Spleen (tissue), 11 donors: ENCODE measurements at regions not wholly inside any gene's neighbourhood (a gene's known extent, or its start where the extent isn't known, plus 50 kb on each side); places are given as distances from the start of the nearest gene placed in this dataset.

Source experiments
- DNase-seq: peaks from one replicate; pipeline ENCODE4 v3.0.0-alpha.2; 2020
- H3K27ac ChIP-seq, 8 donors: fragments of 200-600 bp; sonication (generic) in 7 of 8; 1 replicate in 4 of 8; 2 replicates in 4 of 8; pipeline versions ENCODE4 v1.5.0 to v1.8.0; 2016 to 2021; ENCODE audit warnings: inconsistent platforms in 4 of 8, mild to moderate bottlenecking in 4 of 8, moderate library complexity in 1 of 8
- H3K27me3 ChIP-seq, 7 donors: fragments of 200-600 bp; sonication (generic) in 6 of 7; replicated peaks in 1 of 7; 1 replicate in 4 of 7; 2 replicates in 3 of 7; pipeline versions ENCODE4 v1.5.0 to v1.8.0; 2016 to 2021; ENCODE audit warnings: inconsistent platforms in 3 of 7, mild to moderate bottlenecking in 1 of 7
- H3K36me3 ChIP-seq, 6 donors: fragments of 200-600 bp; sonication (generic) in 5 of 6; 1 replicate in 4 of 6; 2 replicates in 2 of 6; pipeline versions ENCODE4 v1.5.0 to v1.8.0; 2016 to 2021; ENCODE audit warnings: inconsistent platforms in 2 of 6
- H3K4me1 ChIP-seq, 6 donors: fragments of 200-600 bp; sonication (generic) in 5 of 6; 1 replicate in 3 of 6; 2 replicates in 3 of 6; pipeline versions ENCODE4 v1.5.0 to v1.8.0; 2016 to 2021; ENCODE audit warnings: inconsistent platforms in 3 of 6
- H3K4me3 ChIP-seq, 8 donors: fragments of 200-600 bp; sonication (generic) in 7 of 8; 1 replicate in 4 of 8; 2 replicates in 4 of 8; pipeline versions ENCODE4 v1.5.0 to v1.8.0; 2016 to 2021; ENCODE audit warnings: inconsistent platforms in 4 of 8, mild to moderate bottlenecking in 4 of 8, moderate library complexity in 2 of 8
- H3K9me3 ChIP-seq, 8 donors: fragments of 200-600 bp; sonication (generic) in 7 of 8; 1 replicate in 4 of 8; 2 replicates in 4 of 8; pipeline versions ENCODE4 v1.5.0 to v1.8.0; 2016 to 2021; ENCODE audit warnings: inconsistent platforms in 4 of 8
- POLR2A ChIP-seq, 3 donors: fragments of 450-650 bp; IDR thresholded peaks; one replicate each; pipeline ENCODE4 v1.5.1; 2017; ENCODE audit warnings: antibody characterized with exemption in 3 of 3, mild to moderate bottlenecking in 1 of 3
- POLR2AphosphoS5 ChIP-seq, 3 donors: sonication (generic); formaldehyde crosslinking; IDR thresholded peaks; one replicate each; pipeline ENCODE4 v1.5.1; 2017; ENCODE audit warnings: antibody characterized with exemption in 3 of 3
- WGBS, 5 donors: extraction: QIAGEN DNeasy Blood & Tissue Kit in 3 of 5; methylation state at CpG; one replicate each; pipeline versions ENCODE4 v1.1.5 to v1.1.7; 2013 to 2018; 5-methylcytosine and 5-hydroxymethylcytosine counted together
- intact Hi-C: fragments of 100-400 bp; cut with DNase I; formaldehyde crosslinking; loops from one replicate; pipeline ENCODE4 v1.15.0; 2023; ENCODE audit warnings: low total_unique reads
- TF ChIP-seq, protein P1 (sequence below), 11 experiments: fragments of 200-600 bp in 7 of 11; fragments of 450-650 bp in 4 of 11; sonication (generic) in 4 of 11; IDR thresholded peaks in 8 of 11; conservative IDR thresholded peaks in 3 of 11; 1 replicate in 7 of 11; 2 replicates in 4 of 11; pipeline versions ENCODE4 v1.4.0 to v1.8.0; 2016 to 2021; ENCODE audit warnings: antibody characterized with exemption in 11 of 11, inconsistent platforms in 4 of 11, mild to moderate bottlenecking in 1 of 11
- donor health status: healthy with polysubstance abuse.
- donor health status: DM: no; HTN: no; CAD: no; lungs with moderate emphysema.
- donor health status: DM: no; HTN: no; CAD: no.
- donor health status: Bipolar disorder and iron deficiency.
- donor health status: healthy.
- donor health status: DM: no; HTN: no; CAD: no.
- donor health status: DM: yes; HTN: yes; CAD: no.

DNA sequence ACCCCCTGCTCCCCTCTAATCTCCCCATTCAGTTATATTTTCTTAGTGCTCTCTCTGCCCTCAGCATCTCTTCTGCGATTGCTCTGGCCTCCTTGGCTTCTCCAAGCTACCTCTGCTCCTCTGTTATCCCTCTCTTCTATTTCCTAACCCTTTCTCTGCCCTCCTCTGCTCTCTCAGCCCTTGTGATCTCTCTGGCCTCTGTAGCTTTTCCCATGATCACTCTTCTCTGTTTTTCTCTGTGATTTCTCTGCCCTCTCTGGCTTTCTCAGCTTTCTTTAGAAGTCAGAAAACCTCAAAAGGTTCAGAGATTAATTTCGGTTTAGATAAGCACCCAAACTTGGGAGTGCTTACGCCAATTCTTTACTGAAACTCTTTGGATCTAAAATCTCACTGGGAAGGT lies 795.0 kb downstream of the DIAPH3 start:
- Histone ChIP-seq H3K4me1 (peaks cover 0 to 25% (median 9%) of the 10 kb centered on the region in 6 donors), H3K4me3 (no peak overlapping the region), H3K36me3 (no peaks in the 10 kb centered on the region), H3K27ac (peak overlapping the region in 7 of 8 donors; percentile 61 to 82 (median 69)), H3K9me3 (peaks cover 0 to 7% (median 0%) of the 10 kb centered on the region in 8 donors), H3K27me3 (no peaks in the 10 kb centered on the region)
- TF ChIP-seq, protein P1, sequence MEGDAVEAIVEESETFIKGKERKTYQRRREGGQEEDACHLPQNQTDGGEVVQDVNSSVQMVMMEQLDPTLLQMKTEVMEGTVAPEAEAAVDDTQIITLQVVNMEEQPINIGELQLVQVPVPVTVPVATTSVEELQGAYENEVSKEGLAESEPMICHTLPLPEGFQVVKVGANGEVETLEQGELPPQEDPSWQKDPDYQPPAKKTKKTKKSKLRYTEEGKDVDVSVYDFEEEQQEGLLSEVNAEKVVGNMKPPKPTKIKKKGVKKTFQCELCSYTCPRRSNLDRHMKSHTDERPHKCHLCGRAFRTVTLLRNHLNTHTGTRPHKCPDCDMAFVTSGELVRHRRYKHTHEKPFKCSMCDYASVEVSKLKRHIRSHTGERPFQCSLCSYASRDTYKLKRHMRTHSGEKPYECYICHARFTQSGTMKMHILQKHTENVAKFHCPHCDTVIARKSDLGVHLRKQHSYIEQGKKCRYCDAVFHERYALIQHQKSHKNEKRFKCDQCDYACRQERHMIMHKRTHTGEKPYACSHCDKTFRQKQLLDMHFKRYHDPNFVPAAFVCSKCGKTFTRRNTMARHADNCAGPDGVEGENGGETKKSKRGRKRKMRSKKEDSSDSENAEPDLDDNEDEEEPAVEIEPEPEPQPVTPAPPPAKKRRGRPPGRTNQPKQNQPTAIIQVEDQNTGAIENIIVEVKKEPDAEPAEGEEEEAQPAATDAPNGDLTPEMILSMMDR (IDR thresholded peaks at IDR 0.05 in 8 of 11, conservative IDR thresholded peaks at IDR 0.05 in 3 of 11) = no peak
- no peak for TF ChIP-seq POLR2A (IDR thresholded peaks at IDR 0.05)
- TF ChIP-seq POLR2AphosphoS5 (IDR thresholded peaks at IDR 0.05) = no peak
- WGBS, 5 donors = 47 to 74% (median 60%) methylated on average over 3 of the region's 3 CpGs
- intact Hi-C loops = no loop called here
- no peak for DNase-seq

DNA sequence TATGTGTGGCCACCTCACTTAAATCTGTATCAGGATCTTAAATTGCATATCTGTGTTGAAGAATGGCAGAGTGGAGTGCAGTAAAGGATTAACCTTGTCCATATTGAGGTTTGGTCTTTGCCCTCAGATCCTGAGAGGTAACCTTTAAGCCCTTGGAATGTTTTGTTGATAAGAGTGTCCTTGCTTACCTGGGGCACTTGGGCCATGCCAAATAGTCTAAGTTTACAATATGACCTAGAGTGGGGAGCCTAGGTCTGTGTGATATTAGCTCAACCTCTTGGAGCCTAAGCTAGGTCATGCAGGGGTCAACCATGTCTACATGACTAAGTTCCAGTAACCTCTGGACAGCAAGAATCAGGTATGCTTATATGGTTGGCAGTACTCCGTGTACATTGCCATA lies 792.5 kb downstream of the DIAPH3 start:
- 42 to 96% (median 86%) methylated on average over 1 of the region's 1 CpG for WGBS, 5 donors
- TF ChIP-seq, protein P1 (IDR thresholded peaks at IDR 0.05 in 8 of 11, conservative IDR thresholded peaks at IDR 0.05 in 3 of 11) = no peak
- TF ChIP-seq POLR2AphosphoS5 (IDR thresholded peaks at IDR 0.05) (no peak), POLR2A (IDR thresholded peaks at IDR 0.05) (no peak)
- H3K9me3 ChIP-seq = peaks cover 0 to 7% (median 0%) of the 10 kb centered on the region in 8 donors
- peak overlapping the region in 5 of 8 donors; percentile 8 to 82 (median 67) for H3K27ac ChIP-seq
- no peaks in the 10 kb centered on the region for H3K36me3 ChIP-seq
- no peak for DNase-seq
- no peaks in the 10 kb centered on the region for H3K27me3 ChIP-seq
- H3K4me1 ChIP-seq = peaks cover 0 to 32% (median 12%) of the 10 kb centered on the region in 6 donors
- intact Hi-C loops = no loop called here
- H3K4me3 ChIP-seq = no peak overlapping the region

DNA sequence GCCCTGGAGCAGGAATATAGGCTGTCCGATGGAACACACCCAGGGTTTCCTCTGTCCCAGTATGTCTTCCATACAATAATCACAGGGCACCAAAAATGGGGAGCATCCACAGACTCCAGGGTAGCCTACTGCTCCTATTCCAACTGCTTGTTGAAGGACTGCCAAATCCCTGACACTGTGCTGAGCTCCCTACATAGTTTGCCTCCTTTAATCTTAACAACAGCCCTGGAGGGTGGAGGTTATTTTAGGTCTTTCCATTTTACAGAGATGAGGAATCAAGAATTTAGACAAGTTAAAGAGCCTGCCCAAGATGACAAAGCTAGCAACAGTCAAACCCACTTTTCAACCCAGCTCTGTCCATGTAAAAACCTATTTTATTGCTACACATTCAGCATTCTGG lies 790.4 kb downstream of the DIAPH3 start:
- Histone ChIP-seq H3K27me3 (no peaks in the 10 kb centered on the region), H3K36me3 (no peaks in the 10 kb centered on the region), H3K9me3 (peaks cover 0 to 7% (median under 1%) of the 10 kb centered on the region in 8 donors), H3K27ac (peak overlapping the region in 2 of 8 donors; percentile 5 to 75), H3K4me1 (peaks cover 0 to 25% (median 12%) of the 10 kb centered on the region in 6 donors), H3K4me3 (no peak overlapping the region)
- intact Hi-C loops = no loop called here
- DNase-seq = no peak
- WGBS, 5 donors = 80 to 97% (median 83%) methylated on average over 1 of the region's 1 CpG
- TF ChIP-seq, protein P1 (IDR thresholded peaks at IDR 0.05 in 8 of 11, conservative IDR thresholded peaks at IDR 0.05 in 3 of 11) = no peak
- TF ChIP-seq POLR2A (IDR thresholded peaks at IDR 0.05) (no peak), POLR2AphosphoS5 (IDR thresholded peaks at IDR 0.05) (no peak)

DNA sequence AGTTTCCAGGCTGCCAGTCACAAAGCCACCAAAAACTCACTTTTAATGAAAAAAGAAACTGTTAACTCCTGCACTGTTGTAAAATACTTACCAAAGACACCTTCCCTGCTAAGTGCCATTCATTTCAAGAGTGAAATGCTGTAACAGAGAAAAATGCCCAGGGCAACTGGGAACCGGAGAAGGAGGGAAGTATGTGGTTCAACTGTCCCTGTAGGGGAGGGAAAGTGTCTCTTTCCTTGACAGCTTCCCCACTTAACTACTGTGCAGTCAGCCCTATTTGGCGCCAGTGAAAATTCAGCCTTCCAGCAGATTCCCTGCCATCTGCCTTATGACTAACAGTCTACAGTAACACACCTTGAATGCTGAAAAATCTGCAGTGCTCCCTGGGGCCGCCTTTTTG lies 789.0 kb downstream of the DIAPH3 start:
- intact Hi-C loops = no loop called here
- 38 to 46% (median 43%) methylated on average over 3 of the region's 3 CpGs for WGBS, 5 donors
- no peak for DNase-seq

More for the DNA sequence above, 789.0 kb downstream of the DIAPH3 start:
- H3K9me3 ChIP-seq = peaks cover 0 to 17% (median 10%) of the 10 kb centered on the region in 8 donors
- H3K4me3 ChIP-seq = no peak overlapping the region
- H3K27ac ChIP-seq = peak overlapping the region; percentile 12 to 75 (median 54)
- no peaks in the 10 kb centered on the region for H3K27me3 ChIP-seq
- H3K36me3 ChIP-seq = no peaks in the 10 kb centered on the region
- H3K4me1 ChIP-seq = peaks cover 0 to 21% (median 3%) of the 10 kb centered on the region in 6 donors
- TF ChIP-seq, protein P1 (IDR thresholded peaks at IDR 0.05 in 8 of 11, conservative IDR thresholded peaks at IDR 0.05 in 3 of 11) = no peak
- no peak for TF ChIP-seq POLR2AphosphoS5 (IDR thresholded peaks at IDR 0.05)
